OCI-LY1 (cell line): ENCODE measurements at regions not wholly inside any gene's neighbourhood (a gene's known extent, or its start where the extent isn't known, plus 50 kb on each side); places are given as distances from the start of the nearest gene placed in this dataset.

Source experiments
- CTCF ChIP-seq: fragments of 200-600 bp; sonication (generic), shearing (Covaris generic); IDR thresholded peaks from 2 replicates; pipeline ENCODE4 v1.5.1; 2017; ENCODE audit warnings: mild to moderate bottlenecking, antibody characterized with exemption, low read length, moderate library complexity, mixed read lengths
- EZH2 ChIP-seq: fragments of 200-600 bp; sonication (generic), shearing (Covaris generic); IDR thresholded peaks from 2 replicates; pipeline ENCODE4 v1.8.0; 2017; ENCODE audit warnings: borderline replicate concordance, mixed run types, mild to moderate bottlenecking, antibody characterized with exemption, low read length, moderate library complexity, mixed read lengths

- peak; percentile 61 for TF ChIP-seq CTCF
- TF ChIP-seq EZH2 = no peak
These were observed 114.0 kb downstream of the ZNF280B start for GRCh38 chr22:22394591-22394990.
